Endothelial cell of umbilical vein (primary cell): ENCODE measurements at regions not wholly inside any gene's neighbourhood (a gene's known extent, or its start where the extent isn't known, plus 50 kb on each side); places are given as distances from the start of the nearest gene placed in this dataset.

Experiments
- BruUV-seq: library from RNA; stranded (reverse); fragments of 400-500 nt; replicated peaks from 2 replicates; lab custom pipeline; 2021; lab: Mats Ljungman, UMichigan
- CTCF ChIA-PET: fragments of 300-600, 350-600 bp; sonication (Branson Sonifier 250); formaldehyde crosslinking; loops from one replicate; lab custom pipeline; 2021; ENCODE audit warnings: antibody characterized with exemption, inconsistent platforms; lab: Charles Lee
- POLR2A ChIA-PET: fragments of 300-600, 350-600 bp; sonication (Branson Sonifier 250); formaldehyde crosslinking; loops from one replicate; lab custom pipeline; 2021; ENCODE audit warnings: antibody characterized with exemption, inconsistent platforms; lab: Charles Lee
- DNase-seq: peaks from one replicate; pipeline ENCODE4 v3.0.0-alpha.2; 2011; ENCODE audit warnings: low read depth, low spot score
- FAIRE-seq: peaks from 2 replicates; lab custom pipeline; 2011; peaks lifted over from hg19 to GRCh38; lab: Jason Lieb, UNC
- H2AFZ ChIP-seq: 2 replicates; pipeline ENCODE4 v1.6.0; 2012; ENCODE audit warnings: low read depth, low read length, control low read depth, inconsistent platforms
- H3K27ac ChIP-seq: 2 replicates; pipeline ENCODE4 v1.5.1; 2011; ENCODE audit warnings: low read depth, mild to moderate bottlenecking, control low read depth, low read length, moderate library complexity; ENCODE audit not compliant: insufficient read depth
- H3K27me3 ChIP-seq, 2 experiments: 2 replicates each; pipeline versions ENCODE4 v1.6.0 to v1.6.1; 2011; ENCODE audit warnings: low read length in 2 of 2, mixed read lengths in 1 of 2; ENCODE audit not compliant: control insufficient read depth in 2 of 2, insufficient read depth in 2 of 2
- H3K36me3 ChIP-seq, 2 experiments: 2 replicates in 1 of 2; 3 replicates in 1 of 2; pipeline ENCODE4 v1.5.1; 2011; ENCODE audit warnings: low read length in 2 of 2, mild to moderate bottlenecking in 1 of 2, moderate library complexity in 1 of 2; ENCODE audit not compliant: control insufficient read depth in 2 of 2, insufficient read depth in 2 of 2; ENCODE audit errors: extremely low read depth in 1 of 2
- H3K4me1 ChIP-seq: 3 replicates; pipeline ENCODE4 v1.5.1; 2011; ENCODE audit warnings: mild to moderate bottlenecking, low read length; ENCODE audit not compliant: control insufficient read depth, insufficient read depth; ENCODE audit errors: extremely low read depth
- H3K4me2 ChIP-seq: 2 replicates; pipeline ENCODE4 v1.6.1; 2011; ENCODE audit warnings: low read length, control low read depth, mixed read lengths; ENCODE audit not compliant: insufficient read depth
- H3K4me3 ChIP-seq, 3 experiments: fragments of 200-600 bp in 1 of 3; sonication (generic), shearing (Covaris generic) in 1 of 3; replicated peaks in 1 of 3; 2 replicates each; pipeline ENCODE4 v1.5.1; 2011 to 2016; ENCODE audit warnings: control low read depth in 3 of 3, low read length in 3 of 3, mild to moderate bottlenecking in 2 of 3, inconsistent platforms in 1 of 3, low read depth in 1 of 3, moderate library complexity in 1 of 3; ENCODE audit not compliant: insufficient read depth in 1 of 3
- H3K79me2 ChIP-seq: 2 replicates; pipeline ENCODE4 v1.6.0; 2012; ENCODE audit warnings: low read length, inconsistent platforms; ENCODE audit not compliant: control insufficient read depth, insufficient read depth
- H3K9ac ChIP-seq: replicated peaks from 2 replicates; pipeline ENCODE3; 2011; ENCODE audit warnings: low read length, control low read depth; ENCODE audit not compliant: insufficient read depth; ENCODE audit errors: extremely low read depth
- H3K9me1 ChIP-seq: replicated peaks from 3 replicates; pipeline ENCODE4 v1.6.0; 2011; ENCODE audit warnings: mild to moderate bottlenecking, low read length; ENCODE audit not compliant: control insufficient read depth, insufficient read depth; ENCODE audit errors: extremely low read depth
- H3K9me3 ChIP-seq: replicated peaks from 2 replicates; pipeline ENCODE4 v1.5.1; 2012; ENCODE audit warnings: low read length, inconsistent platforms; ENCODE audit not compliant: control insufficient read depth, insufficient read depth
- H4K20me1 ChIP-seq: replicated peaks from 2 replicates; pipeline ENCODE3; 2011; ENCODE audit warnings: mild to moderate bottlenecking, low read length; ENCODE audit not compliant: control insufficient read depth, insufficient read depth; ENCODE audit errors: extremely low read depth
- CTCF ChIP-seq, 2 donors: IDR thresholded peaks; 1 replicate in 1 of 2; 2 replicates in 1 of 2; pipeline ENCODE4 v1.5.1; 2011; ENCODE audit warnings: low read length in 2 of 2, mild to moderate bottlenecking in 2 of 2, moderate library complexity in 2 of 2, control low read depth in 1 of 2, inconsistent platforms in 1 of 2, low read depth in 1 of 2; ENCODE audit not compliant: insufficient read depth in 1 of 2; ENCODE audit errors: extremely low read depth in 1 of 2
- EZH2 ChIP-seq: IDR thresholded peaks from 2 replicates; pipeline ENCODE4 v1.6.1; 2012; ENCODE audit warnings: borderline replicate concordance, low read depth, mild to moderate bottlenecking, moderate library complexity, low read length, inconsistent platforms; ENCODE audit not compliant: severe bottlenecking
- FOS ChIP-seq: IDR thresholded peaks from 2 replicates; pipeline ENCODE4 v1.6.1; 2011; ENCODE audit warnings: mild to moderate bottlenecking, low read length, moderate library complexity, borderline replicate concordance; ENCODE audit not compliant: insufficient read depth
- GATA2 ChIP-seq: IDR thresholded peaks from 2 replicates; pipeline ENCODE4 v1.7.0; 2011; ENCODE audit warnings: low read depth, mild to moderate bottlenecking, moderate library complexity, mixed read lengths, low read length; ENCODE audit not compliant: insufficient read length, insufficient read depth
- JUN ChIP-seq: IDR thresholded peaks from 2 replicates; pipeline ENCODE4 v1.6.1; 2011; ENCODE audit warnings: borderline replicate concordance, low read depth; ENCODE audit not compliant: insufficient read length, insufficient read depth
- MAX ChIP-seq: IDR thresholded peaks from 2 replicates; pipeline ENCODE4 v1.6.1; 2011; ENCODE audit not compliant: insufficient read depth, insufficient read length
- MYC ChIP-seq: IDR thresholded peaks from one replicate; pipeline ENCODE4 v1.6.1; 2011; ENCODE audit warnings: mild to moderate bottlenecking, low read depth, low read length
- POLR2A ChIP-seq: IDR thresholded peaks from 2 replicates; pipeline ENCODE4 v1.6.1; 2012; ENCODE audit warnings: low read depth, mild to moderate bottlenecking, control low read depth, low read length
- POLR2AphosphoS5 ChIP-seq: IDR thresholded peaks from 2 replicates; pipeline ENCODE4 v1.6.1; 2012; ENCODE audit warnings: low read depth, mild to moderate bottlenecking, control low read depth, low read length, moderate library complexity; ENCODE audit not compliant: insufficient read depth
- dilution Hi-C: fragments of 300-500 bp; cut with MboI; formaldehyde crosslinking; loops from one replicate; pipeline ENCODE4 v1.15.0; 2019; ENCODE audit warnings: low sequenced_read_pairs; ENCODE audit not compliant: extremely low pct_ligation_motif_present
- intact Hi-C: fragments of 100-400 bp; cut with micrococcal nuclease; formaldehyde crosslinking; loops from one replicate; pipeline ENCODE4 v1.10.0; 2022

- no peak for TF ChIP-seq FOS
- no peak for TF ChIP-seq JUN
- no peak for TF ChIP-seq POLR2AphosphoS5
- TF ChIP-seq EZH2: no peak
- TF ChIP-seq POLR2A: no peak
- no peak for TF ChIP-seq CTCF (IDR thresholded peaks at IDR 0.05; ENCODE audit: extremely low read depth in 1 of 2, insufficient read depth in 1 of 2, low read depth in 1 of 2, low read length in 2 of 2)
- TF ChIP-seq MAX: no peak
- no peak for TF ChIP-seq GATA2
- TF ChIP-seq MYC: no peak
- no peaks in the 10 kb centered on the region for H3K9me1 ChIP-seq
- no peaks in the 10 kb centered on the region for H3K36me3 ChIP-seq
- H3K9ac ChIP-seq: no peak overlapping the region
- BruUV-seq: no TSS peak
- H3K27ac ChIP-seq: no peak overlapping the region
- no peak for FAIRE-seq
- no peak for DNase-seq
- dilution Hi-C loops (no loop called here), intact Hi-C loops (no loop called here)
- no peaks in the 10 kb centered on the region for H3K4me1 ChIP-seq
- CTCF ChIA-PET: no interaction called here
- H3K79me2 ChIP-seq: no peaks in the 10 kb centered on the region
- H4K20me1 ChIP-seq: no peaks in the 10 kb centered on the region
- no peak overlapping the region for H3K4me2 ChIP-seq
- H3K4me3 ChIP-seq: no peak overlapping the region
- H2AFZ ChIP-seq: no peak overlapping the region
- POLR2A ChIA-PET: no interaction called here
- H3K27me3 ChIP-seq: no peaks in the 10 kb centered on the region
- H3K9me3 ChIP-seq: peaks cover 2% of the 10 kb centered on the region
Measured at GRCh38 chr4:186984105-186984644, 260.5 kb upstream of the FAT1 start.
